ENCODE measurements at regions not wholly inside any gene's neighbourhood (a gene's known extent, or its start where the extent isn't known, plus 50 kb on each side); places are given as distances from the start of the nearest gene placed in this dataset.
"Not testable (repeated sequence)": the region's sequence is repeated elsewhere in the genome, so short reads cannot be mapped to it uniquely, and the experiment has no call there.

DNA sequence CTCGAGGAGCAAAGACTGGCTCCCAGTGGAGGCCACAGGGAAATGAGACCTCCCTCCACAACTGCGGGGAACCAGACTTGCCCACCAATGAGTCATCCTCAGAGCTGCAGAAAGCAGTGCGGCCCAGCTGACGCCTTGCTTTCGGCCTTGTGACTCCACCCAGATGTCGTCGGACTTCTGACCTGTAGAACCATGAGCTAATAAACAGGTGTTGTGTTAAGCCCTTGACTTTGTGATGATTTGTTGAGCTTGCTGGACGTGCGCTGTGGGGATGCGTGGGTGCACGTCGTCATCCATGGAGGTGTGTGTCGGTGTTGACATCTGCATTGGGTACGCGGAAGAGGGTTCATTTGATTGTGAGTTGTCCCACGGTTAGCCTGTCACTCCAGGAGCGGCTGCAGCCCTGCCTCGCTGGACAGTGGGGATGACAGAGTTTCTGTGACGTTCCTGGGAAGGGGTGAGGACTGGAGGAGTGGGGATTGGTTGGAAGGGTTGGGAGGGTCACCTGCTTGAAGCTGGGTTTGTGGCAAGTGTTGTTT, 154.1 kb downstream of the SH3BP4 start:
- Histone ChIP-seq H3K9me3 (ENCODE audit: low read length) (no peaks in the 10 kb centered on the region), H3K4me1 (ENCODE audit: insufficient read depth, low read length, severe bottlenecking) (no peaks in the 10 kb centered on the region), H3F3A (ENCODE audit: insufficient read depth, low read length) (no peaks in the 10 kb centered on the region), H4K20me1 (ENCODE audit: insufficient read depth, low read length) (no peaks in the 10 kb centered on the region), H3K9me2 (ENCODE audit: low read depth, low read length) (no peaks in the 10 kb centered on the region), H3K9ac (ENCODE audit: low read length) (no peak overlapping the region), H3K27me3 (ENCODE audit: insufficient read depth, low read length) (no peaks in the 10 kb centered on the region), H3K27ac (ENCODE audit: low read depth, low read length, poor library complexity, severe bottlenecking) (no peak overlapping the region), H3K4me3 (ENCODE audit: low read depth, low read length, poor library complexity, severe bottlenecking) (no peak overlapping the region), H3K79me2 (ENCODE audit: insufficient read depth, low read length) (no peaks in the 10 kb centered on the region), H2AFZ (ENCODE audit: low read length) (no peak overlapping the region), H3K4me2 (ENCODE audit: low read length) (no peak overlapping the region), H3K36me3 (ENCODE audit: insufficient read depth, low read length) (no peaks in the 10 kb centered on the region)
- no peak for TF ChIP-seq EZH2 (IDR thresholded peaks at IDR 0.05; ENCODE audit: borderline replicate concordance, low read length)
- TF ChIP-seq, protein P1, sequence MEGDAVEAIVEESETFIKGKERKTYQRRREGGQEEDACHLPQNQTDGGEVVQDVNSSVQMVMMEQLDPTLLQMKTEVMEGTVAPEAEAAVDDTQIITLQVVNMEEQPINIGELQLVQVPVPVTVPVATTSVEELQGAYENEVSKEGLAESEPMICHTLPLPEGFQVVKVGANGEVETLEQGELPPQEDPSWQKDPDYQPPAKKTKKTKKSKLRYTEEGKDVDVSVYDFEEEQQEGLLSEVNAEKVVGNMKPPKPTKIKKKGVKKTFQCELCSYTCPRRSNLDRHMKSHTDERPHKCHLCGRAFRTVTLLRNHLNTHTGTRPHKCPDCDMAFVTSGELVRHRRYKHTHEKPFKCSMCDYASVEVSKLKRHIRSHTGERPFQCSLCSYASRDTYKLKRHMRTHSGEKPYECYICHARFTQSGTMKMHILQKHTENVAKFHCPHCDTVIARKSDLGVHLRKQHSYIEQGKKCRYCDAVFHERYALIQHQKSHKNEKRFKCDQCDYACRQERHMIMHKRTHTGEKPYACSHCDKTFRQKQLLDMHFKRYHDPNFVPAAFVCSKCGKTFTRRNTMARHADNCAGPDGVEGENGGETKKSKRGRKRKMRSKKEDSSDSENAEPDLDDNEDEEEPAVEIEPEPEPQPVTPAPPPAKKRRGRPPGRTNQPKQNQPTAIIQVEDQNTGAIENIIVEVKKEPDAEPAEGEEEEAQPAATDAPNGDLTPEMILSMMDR (IDR thresholded peaks at IDR 0.05; ENCODE audit: low read length): no peak

GRCh38 chr2:235106874-235107639, 155.2 kb downstream of the SH3BP4 start:
- Histone ChIP-seq H3K79me2 (ENCODE audit: insufficient read depth, low read length) (no peaks in the 10 kb centered on the region), H3F3A (ENCODE audit: insufficient read depth, low read length) (no peaks in the 10 kb centered on the region), H3K27ac (ENCODE audit: low read depth, low read length, poor library complexity, severe bottlenecking) (no peak overlapping the region), H3K36me3 (ENCODE audit: insufficient read depth, low read length) (no peaks in the 10 kb centered on the region), H3K4me2 (ENCODE audit: low read length) (no peak overlapping the region), H3K9me3 (ENCODE audit: low read length) (no peaks in the 10 kb centered on the region), H3K9ac (ENCODE audit: low read length) (no peak overlapping the region), H3K4me1 (ENCODE audit: insufficient read depth, low read length, severe bottlenecking) (no peaks in the 10 kb centered on the region), H3K9me2 (ENCODE audit: low read depth, low read length) (no peaks in the 10 kb centered on the region), H2AFZ (ENCODE audit: low read length) (no peak overlapping the region), H4K20me1 (ENCODE audit: insufficient read depth, low read length) (no peaks in the 10 kb centered on the region), H3K27me3 (ENCODE audit: insufficient read depth, low read length) (no peaks in the 10 kb centered on the region), H3K4me3 (ENCODE audit: low read depth, low read length, poor library complexity, severe bottlenecking) (no peak overlapping the region)
- no peak for TF ChIP-seq EZH2 (IDR thresholded peaks at IDR 0.05; ENCODE audit: borderline replicate concordance, low read length)
- TF ChIP-seq, protein P1 (IDR thresholded peaks at IDR 0.05; ENCODE audit: low read length): peak; percentile 44; the same call in 1 of the 2 replicates

- Histone ChIP-seq H3K27me3 (ENCODE audit: insufficient read depth, low read length) (no peaks in the 10 kb centered on the region), H3K9ac (ENCODE audit: low read length) (no peak overlapping the region), H3K79me2 (ENCODE audit: insufficient read depth, low read length) (no peaks in the 10 kb centered on the region), H3K4me3 (ENCODE audit: low read depth, low read length, poor library complexity, severe bottlenecking) (no peak overlapping the region), H3F3A (ENCODE audit: insufficient read depth, low read length) (no peaks in the 10 kb centered on the region), H3K9me3 (ENCODE audit: low read length) (no peaks in the 10 kb centered on the region), H3K4me2 (ENCODE audit: low read length) (no peak overlapping the region), H2AFZ (ENCODE audit: low read length) (no peak overlapping the region), H3K4me1 (ENCODE audit: insufficient read depth, low read length, severe bottlenecking) (no peaks in the 10 kb centered on the region), H3K36me3 (ENCODE audit: insufficient read depth, low read length) (no peaks in the 10 kb centered on the region), H3K27ac (ENCODE audit: low read depth, low read length, poor library complexity, severe bottlenecking) (no peak overlapping the region), H4K20me1 (ENCODE audit: insufficient read depth, low read length) (no peaks in the 10 kb centered on the region), H3K9me2 (ENCODE audit: low read depth, low read length) (no peaks in the 10 kb centered on the region)
- no peak for TF ChIP-seq EZH2 (IDR thresholded peaks at IDR 0.05; ENCODE audit: borderline replicate concordance, low read length)
- TF ChIP-seq, protein P1 (IDR thresholded peaks at IDR 0.05; ENCODE audit: low read length): no peak
Measured at GRCh38 chr2:235107640-235107951, 155.8 kb downstream of the SH3BP4 start.

GRCh38 chr2:235109561-235109960, 157.7 kb downstream of the SH3BP4 start:
- H3K4me3 ChIP-seq (ENCODE audit: low read depth, low read length, poor library complexity, severe bottlenecking); H3K9me3 ChIP-seq (ENCODE audit: low read length); H3K79me2 ChIP-seq (ENCODE audit: insufficient read depth, low read length); H3K27ac ChIP-seq (ENCODE audit: low read depth, low read length, poor library complexity, severe bottlenecking); H3K4me1 ChIP-seq (ENCODE audit: insufficient read depth, low read length, severe bottlenecking); H3K36me3 ChIP-seq (ENCODE audit: insufficient read depth, low read length); H3K9ac ChIP-seq (ENCODE audit: low read length); H2AFZ ChIP-seq (ENCODE audit: low read length); H3F3A ChIP-seq (ENCODE audit: insufficient read depth, low read length); H3K9me2 ChIP-seq (ENCODE audit: low read depth, low read length); H4K20me1 ChIP-seq (ENCODE audit: insufficient read depth, low read length); H3K27me3 ChIP-seq (ENCODE audit: insufficient read depth, low read length); H3K4me2 ChIP-seq (ENCODE audit: low read length): not testable (repeated sequence)
